GM21786 (cell line): ENCODE measurements at regions not wholly inside any gene's neighbourhood (a gene's known extent, or its start where the extent isn't known, plus 50 kb on each side); places are given as distances from the start of the nearest gene placed in this dataset.

Source experiments
- ATAC-seq: cut with Tn5 transposase; IDR thresholded peaks from one replicate; pipeline ENCODE4 v1.9.1; 2021; ENCODE audit not compliant: unreplicated experiment

GRCh38 chr3:5787861-5788488 lies 600.5 kb downstream of the EDEM1 start:
- no peak for ATAC-seq

GRCh38 chr3:5788496-5788895 lies 601.0 kb downstream of the EDEM1 start:
- no peak for ATAC-seq

GRCh38 chr3:5791558-5791957 lies 604.1 kb downstream of the EDEM1 start:
- ATAC-seq: no peak

GRCh38 chr3:5796541-5796940 lies 609.0 kb downstream of the EDEM1 start:
- no peak for ATAC-seq

GRCh38 chr3:5798809-5799208 lies 611.3 kb downstream of the EDEM1 start:
- no peak for ATAC-seq

GRCh38 chr3:5799398-5799797 lies 611.9 kb downstream of the EDEM1 start:
- ATAC-seq: no peak

GRCh38 chr3:5800965-5801364 lies 613.5 kb downstream of the EDEM1 start:
- no peak for ATAC-seq

- ATAC-seq: no peak
Observed at GRCh38 chr3:5806192-5806591, 618.7 kb downstream of the EDEM1 start.

GRCh38 chr3:5809586-5810246 lies 622.2 kb downstream of the EDEM1 start:
- no peak for ATAC-seq

- no peak for ATAC-seq
Observed at GRCh38 chr3:5811016-5811415, 623.5 kb downstream of the EDEM1 start.

- no peak for ATAC-seq
Observed at GRCh38 chr3:5813521-5813920, 626.0 kb downstream of the EDEM1 start.

GRCh38 chr3:5822843-5823242 lies 635.3 kb downstream of the EDEM1 start:
- ATAC-seq: no peak

GRCh38 chr3:5826467-5826866 lies 639.0 kb downstream of the EDEM1 start:
- no peak for ATAC-seq

- no peak for ATAC-seq
Observed at GRCh38 chr3:5828251-5828650, 640.7 kb downstream of the EDEM1 start.

GRCh38 chr3:5840056-5840455 lies 652.5 kb downstream of the EDEM1 start:
- no peak for ATAC-seq

GRCh38 chr3:5841599-5841998 lies 654.1 kb downstream of the EDEM1 start:
- no peak for ATAC-seq

GRCh38 chr3:5846261-5846660 lies 658.8 kb downstream of the EDEM1 start:
- no peak for ATAC-seq

- ATAC-seq: no peak
Observed at GRCh38 chr3:5861151-5861550, 673.6 kb downstream of the EDEM1 start.

GRCh38 chr3:5874931-5875341 lies 687.4 kb downstream of the EDEM1 start:
- ATAC-seq: no peak

GRCh38 chr3:5888851-5889250 lies 701.3 kb downstream of the EDEM1 start:
- ATAC-seq: no peak

GRCh38 chr3:5889374-5889773 lies 701.9 kb downstream of the EDEM1 start:
- ATAC-seq: no peak

- ATAC-seq: no peak
Observed at GRCh38 chr3:5891711-5892110, 704.2 kb downstream of the EDEM1 start.

GRCh38 chr3:5898106-5898505 lies 710.6 kb downstream of the EDEM1 start:
- no peak for ATAC-seq
